ENCODE measurements at regions not wholly inside any gene's neighbourhood (a gene's known extent, or its start where the extent isn't known, plus 50 kb on each side); places are given as distances from the start of the nearest gene placed in this dataset.

DNA sequence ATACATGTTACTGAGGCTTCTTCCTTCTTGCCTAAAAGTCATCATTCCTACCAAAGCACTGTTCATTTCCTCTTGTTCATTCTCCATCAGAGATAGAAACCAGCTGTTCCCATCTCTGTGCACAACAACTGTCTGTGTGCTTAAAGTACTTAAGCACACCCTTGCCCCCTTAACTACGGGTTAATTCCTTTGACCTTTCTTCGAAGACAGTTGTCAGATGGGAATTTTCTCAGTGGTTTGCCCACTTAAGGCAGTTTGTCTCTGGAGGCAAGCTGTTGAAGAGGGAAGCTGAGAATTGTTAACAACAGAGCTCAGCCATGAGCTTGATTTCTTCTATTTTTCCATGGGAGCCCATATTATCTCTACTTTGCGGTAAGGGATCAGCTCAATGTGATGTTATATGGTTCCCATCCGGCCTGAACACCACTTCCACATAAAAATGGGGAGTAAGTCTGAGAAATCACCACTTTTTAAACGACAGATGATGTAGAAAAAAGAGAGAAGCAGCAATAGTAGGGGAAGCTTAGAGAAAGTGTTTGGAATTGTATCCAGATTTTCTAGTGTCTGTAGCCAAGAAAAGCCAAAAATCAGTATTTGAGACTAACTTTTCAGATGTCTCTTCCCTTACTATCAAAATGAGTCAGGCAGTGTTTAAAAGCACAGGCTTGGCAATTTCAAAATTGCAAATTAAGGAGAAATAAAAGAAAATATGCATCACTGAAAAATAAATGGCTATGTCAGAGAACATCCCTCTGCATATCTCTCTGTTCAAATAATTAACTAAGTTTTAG is 194.4 kb downstream of the SLIT2 start:
- H3K4me3 Mint-ChIP-seq (ENCODE audit: unreplicated experiment) = no peak overlapping the region
- no peaks in the 10 kb centered on the region for H3K9me3 Mint-ChIP-seq (ENCODE audit: unreplicated experiment)
- H3K27me3 Mint-ChIP-seq (ENCODE audit: unreplicated experiment) = no peaks in the 10 kb centered on the region
- DNase-seq (ENCODE audit: low spot score) = no peak
- no peak for TF ChIP-seq CTCF (IDR thresholded peaks at IDR 0.05; ENCODE audit: unreplicated experiment)
- no peaks in the 10 kb centered on the region for H3K4me1 Mint-ChIP-seq (ENCODE audit: unreplicated experiment)
- no peak overlapping the region for H3K27ac Mint-ChIP-seq (ENCODE audit: unreplicated experiment)
- no peaks in the 10 kb centered on the region for H3K36me3 Mint-ChIP-seq (ENCODE audit: low read depth, unreplicated experiment)

DNA sequence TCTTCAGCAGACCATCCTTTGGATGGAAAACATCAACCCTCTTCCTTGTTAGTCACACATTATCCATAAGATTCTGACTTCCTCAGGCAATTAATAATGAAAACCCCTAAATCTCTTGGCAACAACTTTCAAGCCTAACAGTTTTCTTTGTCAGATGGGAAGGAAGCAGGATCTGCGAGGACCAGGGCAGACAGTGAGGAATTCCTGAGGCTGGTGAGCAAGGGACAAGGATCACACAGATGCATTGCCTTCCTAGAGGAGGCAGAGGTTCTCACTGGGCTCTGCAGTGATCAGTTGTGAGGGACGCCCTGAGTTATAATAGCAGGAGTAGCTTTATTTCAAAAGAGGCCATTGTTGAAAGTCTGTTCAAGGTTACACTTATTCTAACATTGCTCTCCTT is 195.4 kb downstream of the SLIT2 start:
- H3K4me1 Mint-ChIP-seq (ENCODE audit: unreplicated experiment) = no peaks in the 10 kb centered on the region
- TF ChIP-seq CTCF (IDR thresholded peaks at IDR 0.05; ENCODE audit: unreplicated experiment) = no peak
- no peak for DNase-seq (ENCODE audit: low spot score)

GRCh38 chr4:20451986-20452385 is 200.3 kb downstream of the SLIT2 start:
- H3K27ac Mint-ChIP-seq (ENCODE audit: unreplicated experiment) = no peak overlapping the region
- no peaks in the 10 kb centered on the region for H3K27me3 Mint-ChIP-seq (ENCODE audit: unreplicated experiment)
- TF ChIP-seq CTCF (IDR thresholded peaks at IDR 0.05; ENCODE audit: unreplicated experiment) = no peak
- H3K4me3 Mint-ChIP-seq (ENCODE audit: unreplicated experiment) = no peak overlapping the region
- no peaks in the 10 kb centered on the region for H3K4me1 Mint-ChIP-seq (ENCODE audit: unreplicated experiment)
- DNase-seq (ENCODE audit: low spot score) = no peak
- no peaks in the 10 kb centered on the region for H3K36me3 Mint-ChIP-seq (ENCODE audit: low read depth, unreplicated experiment)
- H3K9me3 Mint-ChIP-seq (ENCODE audit: unreplicated experiment) = no peaks in the 10 kb centered on the region

More for the DNA sequence above, 195.4 kb downstream of the SLIT2 start:
- no peaks in the 10 kb centered on the region for H3K27me3 Mint-ChIP-seq (ENCODE audit: unreplicated experiment)
- H3K9me3 Mint-ChIP-seq (ENCODE audit: unreplicated experiment) = no peaks in the 10 kb centered on the region
- no peak overlapping the region for H3K4me3 Mint-ChIP-seq (ENCODE audit: unreplicated experiment)
- no peak overlapping the region for H3K27ac Mint-ChIP-seq (ENCODE audit: unreplicated experiment)
- no peaks in the 10 kb centered on the region for H3K36me3 Mint-ChIP-seq (ENCODE audit: low read depth, unreplicated experiment)

GRCh38 chr4:20454515-20454914 is 202.8 kb downstream of the SLIT2 start:
- Mint-ChIP-seq H3K4me3 (ENCODE audit: unreplicated experiment) (no peak overlapping the region), H3K27ac (ENCODE audit: unreplicated experiment) (no peak overlapping the region), H3K4me1 (ENCODE audit: unreplicated experiment) (no peaks in the 10 kb centered on the region), H3K27me3 (ENCODE audit: unreplicated experiment) (no peaks in the 10 kb centered on the region), H3K36me3 (ENCODE audit: low read depth, unreplicated experiment) (no peaks in the 10 kb centered on the region), H3K9me3 (ENCODE audit: unreplicated experiment) (no peaks in the 10 kb centered on the region)
- no peak for DNase-seq (ENCODE audit: low spot score)
- TF ChIP-seq CTCF (IDR thresholded peaks at IDR 0.05; ENCODE audit: unreplicated experiment) = no peak

DNA sequence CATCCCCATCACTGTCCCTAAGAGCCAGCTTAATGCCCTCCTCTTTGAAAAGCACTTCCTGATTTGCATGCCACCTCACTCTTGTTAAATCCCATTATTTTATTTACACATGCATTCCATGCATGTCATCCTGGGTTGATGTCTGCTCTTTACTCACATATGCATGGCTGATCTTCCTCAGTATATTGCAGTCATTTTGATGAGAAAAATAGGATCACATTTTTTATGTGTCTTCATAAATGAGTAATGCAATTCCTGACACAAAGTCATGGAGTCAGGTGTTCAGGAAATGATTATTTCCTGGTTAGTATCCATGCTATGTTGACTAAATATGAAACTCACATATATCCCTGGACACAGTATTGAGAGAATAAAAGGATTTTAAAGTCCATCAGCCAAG is 204.7 kb downstream of the SLIT2 start:
- Mint-ChIP-seq H3K36me3 (ENCODE audit: low read depth, unreplicated experiment) (no peaks in the 10 kb centered on the region), H3K4me3 (ENCODE audit: unreplicated experiment) (no peak overlapping the region), H3K27me3 (ENCODE audit: unreplicated experiment) (no peaks in the 10 kb centered on the region), H3K9me3 (ENCODE audit: unreplicated experiment) (no peaks in the 10 kb centered on the region), H3K27ac (ENCODE audit: unreplicated experiment) (no peak overlapping the region), H3K4me1 (ENCODE audit: unreplicated experiment) (no peaks in the 10 kb centered on the region)
- no peak for TF ChIP-seq CTCF (IDR thresholded peaks at IDR 0.05; ENCODE audit: unreplicated experiment)
- DNase-seq (ENCODE audit: low spot score) = no peak
